OCI-LY1 (cell line): ENCODE measurements at regions not wholly inside any gene's neighbourhood (a gene's known extent, or its start where the extent isn't known, plus 50 kb on each side); places are given as distances from the start of the nearest gene placed in this dataset.

Experiments used
- CTCF ChIP-seq: fragments of 200-600 bp; sonication (generic), shearing (Covaris generic); IDR thresholded peaks from 2 replicates; pipeline ENCODE4 v1.5.1; 2017; ENCODE audit warnings: mild to moderate bottlenecking, antibody characterized with exemption, low read length, moderate library complexity, mixed read lengths
- EZH2 ChIP-seq: fragments of 200-600 bp; sonication (generic), shearing (Covaris generic); IDR thresholded peaks from 2 replicates; pipeline ENCODE4 v1.8.0; 2017; ENCODE audit warnings: borderline replicate concordance, mixed run types, mild to moderate bottlenecking, antibody characterized with exemption, low read length, moderate library complexity, mixed read lengths

GRCh38 chr5:67305401-67305800, 108.8 kb upstream of the CD180 start:
- TF ChIP-seq CTCF = no peak
- TF ChIP-seq EZH2 = no peak
